ENCODE measurements at regions not wholly inside any gene's neighbourhood (a gene's known extent, or its start where the extent isn't known, plus 50 kb on each side); places are given as distances from the start of the nearest gene placed in this dataset.

DNA sequence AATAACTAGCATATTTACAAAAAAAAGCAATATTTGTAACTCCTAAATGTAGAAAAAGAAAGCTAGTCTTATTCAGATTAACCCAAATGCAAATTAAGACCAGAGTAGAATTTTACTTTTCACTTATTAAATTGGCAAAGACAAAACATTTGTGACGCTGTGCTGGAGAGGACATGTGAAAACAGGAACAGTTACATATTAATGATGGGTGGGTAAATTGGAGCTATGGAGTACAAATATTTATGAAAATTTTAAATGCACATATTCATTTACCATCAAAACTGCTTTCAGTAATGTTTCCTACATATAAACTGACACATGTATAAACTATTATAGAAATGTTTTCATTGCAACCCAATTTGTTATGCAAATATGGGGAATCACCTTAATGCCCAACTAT, 278.9 kb upstream of the POU1F1 start:
- Histone ChIP-seq H3K23ac (ENCODE audit: low read length in 2 of 2) (no peak overlapping the region), H2BK120ac (ENCODE audit: low read depth, low read length) (no peak overlapping the region), H4K91ac (ENCODE audit: low read length) (no peak overlapping the region), H3K9me3 (ENCODE audit: control insufficient read depth, low read length) (no peaks in the 10 kb centered on the region), H3K4me3 (ENCODE audit: insufficient read depth in 1 of 2, low read depth in 1 of 2, low read length in 2 of 2) (no peak overlapping the region), H3K14ac (ENCODE audit: low read length in 2 of 2) (no peak overlapping the region), H2BK15ac (ENCODE audit: low read depth, poor library complexity, severe bottlenecking) (no peak overlapping the region), H3K4ac (ENCODE audit: low read depth in 1 of 2, low read length in 2 of 2) (no peak overlapping the region), H3K9ac (ENCODE audit: low read length) (no peak overlapping the region), H3K27ac (ENCODE audit: low read length, poor library complexity, severe bottlenecking) (no peak overlapping the region), H2BK12ac (ENCODE audit: low read length in 2 of 2) (no peak overlapping the region), H2BK5ac (ENCODE audit: low read depth, low read length, poor library complexity, severe bottlenecking) (no peak overlapping the region), H3K79me1 (replicated peaks; ENCODE audit: low read length, poor library complexity, severe bottlenecking) (no peaks in the 10 kb centered on the region), H2AFZ (ENCODE audit: low read depth, low read length) (no peak overlapping the region), H3K18ac (ENCODE audit: low read depth in 1 of 2, low read length in 2 of 2) (no peak overlapping the region), H3K4me2 (ENCODE audit: low read length, poor library complexity, severe bottlenecking) (no peak overlapping the region), H3K27me3 (ENCODE audit: control insufficient read depth in 1 of 2, insufficient read depth in 1 of 2, low read length in 2 of 2) (no peaks in the 10 kb centered on the region), H2AK5ac (ENCODE audit: low read length, severe bottlenecking) (no peak overlapping the region), H4K8ac (ENCODE audit: low read length) (no peak overlapping the region), H3K36me3 (ENCODE audit: control insufficient read depth in 1 of 2, insufficient read depth in 2 of 2, low read depth in 1 of 2, low read length in 2 of 2) (no peaks in the 10 kb centered on the region), H3K4me1 (ENCODE audit: control insufficient read depth, insufficient read depth, low read depth, low read length) (no peaks in the 10 kb centered on the region)
- DNase-seq = no peak
- WGBS = 20% methylated on average over 1 of the region's 1 CpG

DNA sequence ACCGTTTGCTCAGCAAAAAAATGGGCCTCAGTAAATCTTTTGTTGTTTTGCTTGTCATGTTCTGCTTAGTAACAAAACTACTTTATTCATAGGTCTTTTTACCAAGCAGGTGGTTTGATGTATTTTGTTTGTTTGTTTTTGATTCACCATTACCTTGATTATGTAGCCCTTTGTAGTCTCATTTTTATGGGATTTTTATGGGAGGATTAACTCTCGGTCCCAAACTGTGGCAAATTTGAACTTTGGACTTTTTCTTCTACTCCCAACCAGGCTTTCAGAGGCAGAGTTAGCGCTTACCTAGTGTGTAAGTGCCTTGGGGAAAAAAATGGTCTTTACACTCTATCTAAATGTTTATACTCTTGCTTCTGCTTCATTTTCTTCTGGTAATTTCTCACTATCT, 276.7 kb upstream of the POU1F1 start:
- no peak overlapping the region for H3K14ac ChIP-seq (ENCODE audit: low read length in 2 of 2)
- H4K91ac ChIP-seq (ENCODE audit: low read length) = no peak overlapping the region
- H2BK12ac ChIP-seq (ENCODE audit: low read length in 2 of 2) = no peak overlapping the region
- no peak overlapping the region for H3K18ac ChIP-seq (ENCODE audit: low read depth in 1 of 2, low read length in 2 of 2)
- no peak overlapping the region for H4K8ac ChIP-seq (ENCODE audit: low read length)
- H2AK5ac ChIP-seq (ENCODE audit: low read length, severe bottlenecking) = no peak overlapping the region
- no peak for DNase-seq
- H3K9ac ChIP-seq (ENCODE audit: low read length) = no peak overlapping the region
- no peak overlapping the region for H3K27ac ChIP-seq (ENCODE audit: low read length, poor library complexity, severe bottlenecking)
- no peak overlapping the region for H3K23ac ChIP-seq (ENCODE audit: low read length in 2 of 2)
- no peak overlapping the region for H2BK120ac ChIP-seq (ENCODE audit: low read depth, low read length)
- no peaks in the 10 kb centered on the region for H3K36me3 ChIP-seq (ENCODE audit: control insufficient read depth in 1 of 2, insufficient read depth in 2 of 2, low read depth in 1 of 2, low read length in 2 of 2)
- no peaks in the 10 kb centered on the region for H3K27me3 ChIP-seq (ENCODE audit: control insufficient read depth in 1 of 2, insufficient read depth in 1 of 2, low read length in 2 of 2)
- no peak overlapping the region for H2BK5ac ChIP-seq (ENCODE audit: low read depth, low read length, poor library complexity, severe bottlenecking)
- no peaks in the 10 kb centered on the region for H3K79me1 ChIP-seq (replicated peaks; ENCODE audit: low read length, poor library complexity, severe bottlenecking)
- WGBS = 50% methylated on average over 1 of the region's 3 CpGs
- H3K4me2 ChIP-seq (ENCODE audit: low read length, poor library complexity, severe bottlenecking) = no peak overlapping the region
- H2AFZ ChIP-seq (ENCODE audit: low read depth, low read length) = no peak overlapping the region
- H3K4me3 ChIP-seq (ENCODE audit: insufficient read depth in 1 of 2, low read depth in 1 of 2, low read length in 2 of 2) = no peak overlapping the region
- H3K9me3 ChIP-seq (ENCODE audit: control insufficient read depth, low read length) = no peaks in the 10 kb centered on the region
- no peak overlapping the region for H3K4ac ChIP-seq (ENCODE audit: low read depth in 1 of 2, low read length in 2 of 2)
- H3K4me1 ChIP-seq (ENCODE audit: control insufficient read depth, insufficient read depth, low read depth, low read length) = no peaks in the 10 kb centered on the region
- no peak overlapping the region for H2BK15ac ChIP-seq (ENCODE audit: low read depth, poor library complexity, severe bottlenecking)

DNA sequence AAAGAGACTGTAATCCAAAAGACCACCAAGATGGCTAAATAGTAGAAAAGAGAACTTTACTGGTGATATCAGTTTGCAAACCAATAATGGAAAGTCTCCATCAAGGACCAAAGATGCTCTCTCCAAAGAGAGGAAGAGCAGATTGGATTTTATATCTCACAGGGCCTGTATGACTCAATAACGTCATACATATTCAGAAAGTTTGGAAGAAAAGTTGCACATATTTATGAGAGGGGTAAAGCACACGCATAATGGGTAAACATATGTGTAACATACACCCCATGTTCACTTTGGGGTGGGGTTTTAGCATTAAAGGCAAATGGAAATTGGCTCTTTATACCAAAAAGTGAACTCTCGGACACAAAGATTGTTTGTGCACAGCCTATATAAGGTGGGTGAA, 274.5 kb upstream of the POU1F1 start:
- no peaks in the 10 kb centered on the region for H3K36me3 ChIP-seq (ENCODE audit: control insufficient read depth in 1 of 2, insufficient read depth in 2 of 2, low read depth in 1 of 2, low read length in 2 of 2)
- no peak overlapping the region for H2AFZ ChIP-seq (ENCODE audit: low read depth, low read length)
- 68% methylated on average over 2 of the region's 3 CpGs for WGBS
- H3K79me1 ChIP-seq (replicated peaks; ENCODE audit: low read length, poor library complexity, severe bottlenecking) = no peaks in the 10 kb centered on the region
- DNase-seq = no peak
- no peak overlapping the region for H3K14ac ChIP-seq (ENCODE audit: low read length in 2 of 2)
- no peak overlapping the region for H3K23ac ChIP-seq (ENCODE audit: low read length in 2 of 2)
- no peak overlapping the region for H2BK15ac ChIP-seq (ENCODE audit: low read depth, poor library complexity, severe bottlenecking)
- no peak overlapping the region for H2AK5ac ChIP-seq (ENCODE audit: low read length, severe bottlenecking)
- no peaks in the 10 kb centered on the region for H3K9me3 ChIP-seq (ENCODE audit: control insufficient read depth, low read length)
- no peak overlapping the region for H3K4me3 ChIP-seq (ENCODE audit: insufficient read depth in 1 of 2, low read depth in 1 of 2, low read length in 2 of 2)
- no peak overlapping the region for H4K8ac ChIP-seq (ENCODE audit: low read length)
- no peak overlapping the region for H2BK5ac ChIP-seq (ENCODE audit: low read depth, low read length, poor library complexity, severe bottlenecking)
- H2BK120ac ChIP-seq (ENCODE audit: low read depth, low read length) = no peak overlapping the region
- H3K4me2 ChIP-seq (ENCODE audit: low read length, poor library complexity, severe bottlenecking) = no peak overlapping the region
- no peak overlapping the region for H3K4ac ChIP-seq (ENCODE audit: low read depth in 1 of 2, low read length in 2 of 2)
- H3K27ac ChIP-seq (ENCODE audit: low read length, poor library complexity, severe bottlenecking) = no peak overlapping the region
- H3K18ac ChIP-seq (ENCODE audit: low read depth in 1 of 2, low read length in 2 of 2) = no peak overlapping the region
- H3K9ac ChIP-seq (ENCODE audit: low read length) = no peak overlapping the region
- H3K27me3 ChIP-seq (ENCODE audit: control insufficient read depth in 1 of 2, insufficient read depth in 1 of 2, low read length in 2 of 2) = no peaks in the 10 kb centered on the region
- no peaks in the 10 kb centered on the region for H3K4me1 ChIP-seq (ENCODE audit: control insufficient read depth, insufficient read depth, low read depth, low read length)
- no peak overlapping the region for H2BK12ac ChIP-seq (ENCODE audit: low read length in 2 of 2)
- H4K91ac ChIP-seq (ENCODE audit: low read length) = no peak overlapping the region

GRCh38 chr3:87549208-87549607, 272.8 kb upstream of the POU1F1 start:
- H3K14ac ChIP-seq (ENCODE audit: low read length in 2 of 2) = no peak overlapping the region
- H3K4ac ChIP-seq (ENCODE audit: low read depth in 1 of 2, low read length in 2 of 2) = no peak overlapping the region
- no peak overlapping the region for H3K4me2 ChIP-seq (ENCODE audit: low read length, poor library complexity, severe bottlenecking)
- no peak overlapping the region for H3K27ac ChIP-seq (ENCODE audit: low read length, poor library complexity, severe bottlenecking)
- no peak overlapping the region for H2BK5ac ChIP-seq (ENCODE audit: low read depth, low read length, poor library complexity, severe bottlenecking)
- no peaks in the 10 kb centered on the region for H3K27me3 ChIP-seq (ENCODE audit: control insufficient read depth in 1 of 2, insufficient read depth in 1 of 2, low read length in 2 of 2)
- H2BK12ac ChIP-seq (ENCODE audit: low read length in 2 of 2) = no peak overlapping the region
- H3K4me3 ChIP-seq (ENCODE audit: insufficient read depth in 1 of 2, low read depth in 1 of 2, low read length in 2 of 2) = no peak overlapping the region
- H4K91ac ChIP-seq (ENCODE audit: low read length) = no peak overlapping the region
- no peaks in the 10 kb centered on the region for H3K36me3 ChIP-seq (ENCODE audit: control insufficient read depth in 1 of 2, insufficient read depth in 2 of 2, low read depth in 1 of 2, low read length in 2 of 2)
- no peak overlapping the region for H4K8ac ChIP-seq (ENCODE audit: low read length)
- H3K18ac ChIP-seq (ENCODE audit: low read depth in 1 of 2, low read length in 2 of 2) = no peak overlapping the region
- WGBS = no CpG with 5 or more reads among the region's 2 CpGs
- DNase-seq = no peak
- H2AK5ac ChIP-seq (ENCODE audit: low read length, severe bottlenecking) = no peak overlapping the region
- H3K9me3 ChIP-seq (ENCODE audit: control insufficient read depth, low read length) = no peaks in the 10 kb centered on the region
- no peak overlapping the region for H3K9ac ChIP-seq (ENCODE audit: low read length)
- H3K23ac ChIP-seq (ENCODE audit: low read length in 2 of 2) = no peak overlapping the region
- no peak overlapping the region for H2BK15ac ChIP-seq (ENCODE audit: low read depth, poor library complexity, severe bottlenecking)
- no peaks in the 10 kb centered on the region for H3K79me1 ChIP-seq (replicated peaks; ENCODE audit: low read length, poor library complexity, severe bottlenecking)
- H2AFZ ChIP-seq (ENCODE audit: low read depth, low read length) = no peak overlapping the region
- H2BK120ac ChIP-seq (ENCODE audit: low read depth, low read length) = no peak overlapping the region
- H3K4me1 ChIP-seq (ENCODE audit: control insufficient read depth, insufficient read depth, low read depth, low read length) = no peaks in the 10 kb centered on the region
